SU-DHL-6 (cell line): ENCODE measurements at regions not wholly inside any gene's neighbourhood (a gene's known extent, or its start where the extent isn't known, plus 50 kb on each side); places are given as distances from the start of the nearest gene placed in this dataset.

Experiments used
- EZH2phosphoT487 ChIP-seq: fragments of 200-600 bp; sonication (generic), shearing (Covaris generic); conservative IDR thresholded peaks from 2 replicates; pipeline ENCODE4 v1.6.1; 2018; ENCODE audit warnings: mild to moderate bottlenecking, antibody characterized with exemption, low read length, moderate library complexity, mixed read lengths
- TF ChIP-seq, protein P1 (sequence below): fragments of 200-600 bp; sonication (generic); IDR thresholded peaks from one replicate; pipeline ENCODE4 v1.5.1; 2017; ENCODE audit warnings: antibody characterized with exemption, mild to moderate bottlenecking, low read length, moderate library complexity; ENCODE audit not compliant: insufficient read depth, poor library complexity, severe bottlenecking

DNA sequence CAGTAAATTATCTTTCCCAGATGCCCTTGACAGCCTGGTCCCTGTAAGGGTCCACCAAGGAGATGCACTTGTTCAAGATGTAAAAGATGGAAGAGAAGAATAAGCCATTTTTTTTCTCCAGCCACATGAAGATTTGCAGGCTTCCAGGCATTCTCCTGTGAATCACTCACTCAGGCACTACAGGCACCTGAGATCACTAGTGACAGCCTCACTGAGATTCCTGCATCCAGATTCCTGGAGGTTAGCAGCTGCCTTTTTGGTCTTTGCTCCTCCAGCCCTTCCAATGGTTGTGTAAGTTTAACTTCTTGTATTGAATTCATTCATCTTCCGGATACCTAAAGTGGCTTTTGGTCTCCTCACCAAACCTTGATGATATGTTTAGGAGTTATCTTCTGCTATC, 630.2 kb upstream of the CADM1 start:
- TF ChIP-seq, protein P1, sequence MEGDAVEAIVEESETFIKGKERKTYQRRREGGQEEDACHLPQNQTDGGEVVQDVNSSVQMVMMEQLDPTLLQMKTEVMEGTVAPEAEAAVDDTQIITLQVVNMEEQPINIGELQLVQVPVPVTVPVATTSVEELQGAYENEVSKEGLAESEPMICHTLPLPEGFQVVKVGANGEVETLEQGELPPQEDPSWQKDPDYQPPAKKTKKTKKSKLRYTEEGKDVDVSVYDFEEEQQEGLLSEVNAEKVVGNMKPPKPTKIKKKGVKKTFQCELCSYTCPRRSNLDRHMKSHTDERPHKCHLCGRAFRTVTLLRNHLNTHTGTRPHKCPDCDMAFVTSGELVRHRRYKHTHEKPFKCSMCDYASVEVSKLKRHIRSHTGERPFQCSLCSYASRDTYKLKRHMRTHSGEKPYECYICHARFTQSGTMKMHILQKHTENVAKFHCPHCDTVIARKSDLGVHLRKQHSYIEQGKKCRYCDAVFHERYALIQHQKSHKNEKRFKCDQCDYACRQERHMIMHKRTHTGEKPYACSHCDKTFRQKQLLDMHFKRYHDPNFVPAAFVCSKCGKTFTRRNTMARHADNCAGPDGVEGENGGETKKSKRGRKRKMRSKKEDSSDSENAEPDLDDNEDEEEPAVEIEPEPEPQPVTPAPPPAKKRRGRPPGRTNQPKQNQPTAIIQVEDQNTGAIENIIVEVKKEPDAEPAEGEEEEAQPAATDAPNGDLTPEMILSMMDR, result no peak
- TF ChIP-seq EZH2phosphoT487, result no peak
